ENCODE measurements at regions not wholly inside any gene's neighbourhood (a gene's known extent, or its start where the extent isn't known, plus 50 kb on each side); places are given as distances from the start of the nearest gene placed in this dataset.

GRCh38 chr18:60202708-60203107, 169.9 kb downstream of the MC4R start:
- no peak for TF ChIP-seq CTCF (IDR thresholded peaks at IDR 0.05)
- TF ChIP-seq POLR2A (IDR thresholded peaks at IDR 0.05) = no peak

Data from adrenal gland (tissue), 5 donors.